ENCODE measurements at regions not wholly inside any gene's neighbourhood (a gene's known extent, or its start where the extent isn't known, plus 50 kb on each side); places are given as distances from the start of the nearest gene placed in this dataset.

- DNase-seq: no peak
These were observed 92.9 kb upstream of the RCN1 start for GRCh38 chr11:31997955-31998354.

GRCh38 chr11:31996159-31996881 lies 94.6 kb upstream of the RCN1 start:
- no peak for DNase-seq

- DNase-seq: no peak
These were observed 95.3 kb upstream of the RCN1 start for GRCh38 chr11:31995525-31996094.

GRCh38 chr11:31995032-31995431 lies 95.8 kb upstream of the RCN1 start:
- DNase-seq: no peak

GRCh38 chr11:31987118-31988005 lies 103.5 kb upstream of the RCN1 start:
- no peak for DNase-seq

GRCh38 chr11:31986201-31986889 lies 104.5 kb upstream of the RCN1 start:
- DNase-seq: no peak

- DNase-seq: no peak
These were observed 109.4 kb upstream of the RCN1 start for GRCh38 chr11:31981457-31981856.

GRCh38 chr11:31977343-31977742 lies 113.5 kb upstream of the RCN1 start:
- no peak for DNase-seq

- no peak for DNase-seq
These were observed 116.3 kb upstream of the RCN1 start for GRCh38 chr11:31974366-31975136.

- no peak for DNase-seq
These were observed 117.7 kb upstream of the RCN1 start for GRCh38 chr11:31973172-31973571.

- DNase-seq: no peak
These were observed 118.3 kb upstream of the RCN1 start for GRCh38 chr11:31972623-31973022.

GRCh38 chr11:31969359-31969702 lies 121.5 kb upstream of the RCN1 start:
- no peak for DNase-seq

GRCh38 chr11:31968461-31969358 lies 122.2 kb upstream of the RCN1 start:
- no peak for DNase-seq

GRCh38 chr11:31967404-31968130 lies 123.3 kb upstream of the RCN1 start:
- no peak for DNase-seq

GRCh38 chr11:31966846-31967245 lies 124.0 kb upstream of the RCN1 start:
- DNase-seq: no peak

GRCh38 chr11:31964181-31964580 lies 126.7 kb upstream of the RCN1 start:
- DNase-seq: no peak

- DNase-seq: no peak
These were observed 130.7 kb upstream of the RCN1 start for GRCh38 chr11:31960126-31960525.

- no peak for DNase-seq
These were observed 131.2 kb upstream of the RCN1 start for GRCh38 chr11:31959716-31960115.

GRCh38 chr11:31958076-31958735 lies 132.7 kb upstream of the RCN1 start:
- DNase-seq: peak in 1 of 2 experiments; percentile 11

- DNase-seq: no peak
These were observed 133.2 kb upstream of the RCN1 start for GRCh38 chr11:31957674-31958073.
